Spleen (tissue), 7 donors: ENCODE measurements at regions not wholly inside any gene's neighbourhood (a gene's known extent, or its start where the extent isn't known, plus 50 kb on each side); places are given as distances from the start of the nearest gene placed in this dataset.

Experiments used
- CTCF ChIP-seq, 11 experiments: fragments of 200-600 bp in 7 of 11; fragments of 450-650 bp in 4 of 11; sonication (generic) in 4 of 11; IDR thresholded peaks in 8 of 11; conservative IDR thresholded peaks in 3 of 11; 1 replicate in 7 of 11; 2 replicates in 4 of 11; pipeline versions ENCODE4 v1.4.0 to v1.8.0; 2016 to 2021; ENCODE audit warnings: antibody characterized with exemption in 11 of 11, inconsistent platforms in 4 of 11, mild to moderate bottlenecking in 1 of 11
- POLR2A ChIP-seq, 3 donors: fragments of 450-650 bp; IDR thresholded peaks; one replicate each; pipeline ENCODE4 v1.5.1; 2017; ENCODE audit warnings: antibody characterized with exemption in 3 of 3, mild to moderate bottlenecking in 1 of 3
- POLR2AphosphoS5 ChIP-seq, 3 donors: sonication (generic); formaldehyde crosslinking; IDR thresholded peaks; one replicate each; pipeline ENCODE4 v1.5.1; 2017; ENCODE audit warnings: antibody characterized with exemption in 3 of 3
- donor health status: DM: no; HTN: no; CAD: no; lungs with moderate emphysema.
- donor health status: DM: no; HTN: no; CAD: no.
- donor health status: DM: no; HTN: no; CAD: no.

- TF ChIP-seq CTCF (IDR thresholded peaks at IDR 0.05 in 8 of 11, conservative IDR thresholded peaks at IDR 0.05 in 3 of 11) (no peak), POLR2A (IDR thresholded peaks at IDR 0.05) (no peak), POLR2AphosphoS5 (IDR thresholded peaks at IDR 0.05) (no peak)
Measured at GRCh38 chr3:182730675-182731042, 62.6 kb upstream of the ATP11B start.
